NCI-H345 treated with DMSO at 0.1 percent for 48 hours (cell line): ENCODE measurements at regions not wholly inside any gene's neighbourhood (a gene's known extent, or its start where the extent isn't known, plus 50 kb on each side); places are given as distances from the start of the nearest gene placed in this dataset.
"Not testable (repeated sequence)": the region's sequence is repeated elsewhere in the genome, so short reads cannot be mapped to it uniquely, and the experiment has no call there.

Source experiments
- DNase-seq: peaks from one replicate; lab custom pipeline; 2025; ENCODE audit not compliant: unreplicated experiment; lab: John Stamatoyannopoulos, UW

DNA sequence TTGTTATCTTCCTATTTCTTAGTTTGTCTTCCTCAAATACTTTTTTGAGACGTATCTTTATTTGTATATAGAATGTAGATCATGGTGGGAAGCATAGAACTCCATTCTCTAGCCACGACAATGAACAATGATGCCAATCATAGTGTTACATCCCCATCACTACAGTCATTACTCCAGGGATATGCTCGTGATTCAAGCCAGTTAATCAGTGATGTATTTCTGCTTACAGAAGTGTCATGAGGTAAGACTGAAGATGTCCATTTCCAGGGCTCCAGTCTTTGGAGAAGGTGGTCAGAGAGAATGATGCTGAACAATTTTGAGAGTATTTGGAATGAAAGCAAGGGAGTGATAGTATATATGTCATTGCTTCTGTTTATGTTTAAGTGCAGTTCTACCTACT is 777.2 kb upstream of the TMEFF2 start:
- no peak for DNase-seq

DNA sequence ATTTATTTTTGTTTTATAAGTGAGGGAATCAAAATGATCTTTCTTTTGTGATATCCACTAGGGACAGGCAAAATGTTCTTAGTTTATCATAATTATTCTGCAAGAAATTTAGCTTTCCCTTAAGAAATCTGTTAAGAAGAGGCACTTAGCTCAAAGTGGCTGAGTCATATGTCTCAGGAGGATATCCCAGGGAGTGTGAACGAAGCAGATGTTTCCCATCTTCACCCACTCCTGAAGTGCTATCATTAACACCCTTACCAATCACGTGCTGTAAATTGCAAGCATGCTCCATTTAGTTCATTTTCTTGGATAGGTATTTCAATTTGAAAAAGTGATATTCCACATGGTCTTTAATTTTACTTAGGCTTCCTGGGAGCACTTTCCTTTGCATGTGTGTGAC is 774.3 kb upstream of the TMEFF2 start:
- DNase-seq: no peak

DNA sequence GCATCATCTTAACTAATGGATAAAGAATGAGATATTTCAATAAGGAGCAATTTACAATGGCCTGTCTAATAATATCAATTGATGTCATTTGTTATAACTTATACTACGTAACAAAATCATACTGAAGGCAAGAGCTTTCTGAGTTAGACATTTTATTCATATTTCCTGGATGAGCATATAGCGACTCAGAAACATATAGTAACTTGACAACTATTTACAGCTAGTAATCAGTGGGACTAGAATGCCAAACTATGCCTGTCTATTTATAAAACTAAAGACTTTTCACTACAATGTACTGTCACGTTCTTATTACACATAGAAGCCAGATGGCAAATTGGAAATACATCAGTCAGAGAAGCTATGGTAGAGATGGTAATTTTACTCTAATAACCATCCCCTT is 766.2 kb upstream of the TMEFF2 start:
- no peak for DNase-seq

DNA sequence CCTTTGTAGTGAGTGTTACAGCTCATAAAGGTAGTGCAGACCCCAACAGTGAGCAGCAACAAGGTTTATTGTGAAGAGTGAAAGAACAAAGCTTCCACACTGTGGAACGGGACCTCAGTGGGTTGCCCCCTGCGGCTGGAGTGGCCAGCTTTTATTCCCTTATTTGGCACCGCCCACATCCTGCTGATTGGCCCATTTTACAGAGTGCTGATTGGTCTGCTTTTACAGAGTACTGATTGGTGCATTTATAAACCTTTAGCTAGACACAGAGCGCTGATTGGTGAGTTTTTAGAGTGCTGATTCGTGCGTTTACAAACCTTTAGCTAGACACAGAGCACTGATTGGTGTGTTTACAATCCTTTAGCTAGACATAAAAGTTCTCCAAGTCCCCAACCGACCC is 763.9 kb upstream of the TMEFF2 start:
- not testable (repeated sequence) for DNase-seq

DNA sequence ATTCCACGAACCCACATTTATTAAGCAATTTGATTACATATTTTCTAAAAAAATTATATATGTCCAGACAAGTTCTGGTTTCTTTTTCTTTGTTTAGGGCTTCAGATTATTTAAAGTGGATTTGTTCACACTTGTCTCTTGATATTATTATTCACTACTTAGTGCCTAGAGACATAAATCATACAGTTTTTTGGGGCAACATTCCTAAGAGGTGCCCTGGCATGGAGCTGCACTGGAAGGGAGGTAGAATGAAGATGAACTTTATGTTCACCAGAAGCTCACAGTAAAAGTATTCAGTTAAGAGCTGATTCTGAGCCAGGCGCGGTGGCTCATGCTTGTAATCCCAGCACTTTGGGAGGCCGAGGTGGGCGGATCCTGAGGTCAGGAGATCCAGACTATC is 762.7 kb upstream of the TMEFF2 start:
- DNase-seq: no peak

DNA sequence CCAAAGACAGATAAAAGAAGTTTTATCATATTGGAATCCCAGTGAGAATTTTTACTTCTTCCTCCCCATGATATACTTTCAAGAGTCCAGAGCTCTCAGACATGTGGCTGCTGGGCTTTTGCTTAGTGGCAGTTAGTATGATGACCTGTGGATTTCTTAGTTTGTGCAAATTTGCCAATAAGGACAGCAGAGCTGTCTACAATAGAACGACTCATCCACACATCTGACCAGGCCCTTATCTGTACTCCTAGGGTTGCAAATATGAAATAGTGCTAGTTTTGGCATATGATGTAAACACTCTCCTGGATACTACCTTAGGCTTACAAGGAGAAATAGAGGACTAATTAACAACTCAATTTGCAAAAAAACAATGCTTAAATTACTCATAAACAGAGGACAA is 758.4 kb upstream of the TMEFF2 start:
- DNase-seq: no peak

DNA sequence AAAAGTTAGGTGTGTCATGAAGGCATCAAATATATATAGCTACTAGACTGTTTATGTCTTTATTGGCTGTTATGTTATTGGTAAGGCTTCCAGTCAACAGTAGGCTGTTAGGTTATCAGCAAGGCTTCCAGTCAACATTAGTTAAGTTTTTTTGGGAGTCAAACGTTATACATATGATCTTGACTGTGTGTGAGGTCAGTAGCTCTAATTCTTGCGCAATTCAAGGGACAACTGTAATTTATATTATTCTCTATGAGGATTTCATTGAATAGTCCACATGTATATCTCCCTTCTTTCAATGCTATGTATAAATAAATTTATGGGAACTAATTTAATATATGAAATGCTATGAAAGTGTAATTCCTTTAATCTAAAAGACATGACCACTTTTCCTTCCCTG is 757.5 kb upstream of the TMEFF2 start:
- no peak for DNase-seq

DNA sequence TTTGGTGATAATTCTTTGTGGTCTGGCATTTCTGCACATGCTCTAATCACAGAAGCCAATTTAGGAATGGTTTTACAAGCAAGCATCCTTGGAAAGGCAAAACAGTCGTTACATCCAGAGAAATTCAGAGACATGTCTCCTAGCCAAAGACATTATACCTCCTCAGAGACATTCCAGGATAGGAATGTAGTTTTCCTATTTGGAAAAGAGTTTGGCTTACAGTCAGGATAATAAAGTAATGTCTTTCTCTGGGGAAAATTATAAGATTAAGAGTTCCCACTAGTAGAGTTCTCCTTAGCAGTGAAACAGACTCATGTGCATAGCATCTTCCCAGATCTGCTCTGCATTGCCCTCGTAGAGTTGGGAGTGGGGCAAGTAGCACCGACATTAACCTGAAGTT is 753.6 kb upstream of the TMEFF2 start:
- DNase-seq: no peak

DNA sequence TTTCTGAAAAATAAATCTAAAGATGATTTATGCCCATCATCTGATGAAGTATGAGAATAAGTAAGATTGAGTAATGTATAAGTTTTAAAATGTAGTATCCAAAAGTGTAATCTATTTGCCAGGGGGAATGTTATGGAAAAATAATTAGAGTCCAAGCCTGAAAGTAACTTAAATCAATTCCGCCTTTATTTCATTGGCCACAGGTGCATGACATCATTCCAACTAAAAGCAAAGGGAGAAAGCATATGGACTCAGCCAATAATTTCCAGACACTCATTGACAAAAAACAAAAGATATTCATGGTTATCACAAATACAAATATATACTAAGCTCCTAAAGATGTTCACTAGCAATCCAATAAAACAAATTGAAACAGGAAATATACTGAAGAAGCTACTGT is 752.6 kb upstream of the TMEFF2 start:
- no peak for DNase-seq

DNA sequence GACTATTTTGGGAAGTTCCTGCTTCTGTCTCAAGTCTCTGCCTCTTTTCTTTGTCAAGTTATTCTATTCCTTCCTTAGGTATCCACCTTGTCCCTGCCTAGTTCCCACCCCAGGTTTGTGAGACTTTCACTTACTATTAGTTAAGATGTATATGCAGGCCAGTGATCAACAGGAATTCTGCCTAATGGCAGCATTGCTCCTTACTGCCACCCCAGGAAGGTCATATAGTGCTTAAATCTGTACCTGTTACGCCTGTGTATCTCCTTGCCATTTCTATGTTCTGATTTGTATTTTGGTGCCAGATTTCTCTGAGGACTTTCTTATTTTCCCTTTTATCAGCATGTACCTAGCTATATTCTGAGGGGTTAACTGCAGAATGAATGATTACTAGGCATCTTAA is 746.0 kb upstream of the TMEFF2 start:
- DNase-seq: no peak

DNA sequence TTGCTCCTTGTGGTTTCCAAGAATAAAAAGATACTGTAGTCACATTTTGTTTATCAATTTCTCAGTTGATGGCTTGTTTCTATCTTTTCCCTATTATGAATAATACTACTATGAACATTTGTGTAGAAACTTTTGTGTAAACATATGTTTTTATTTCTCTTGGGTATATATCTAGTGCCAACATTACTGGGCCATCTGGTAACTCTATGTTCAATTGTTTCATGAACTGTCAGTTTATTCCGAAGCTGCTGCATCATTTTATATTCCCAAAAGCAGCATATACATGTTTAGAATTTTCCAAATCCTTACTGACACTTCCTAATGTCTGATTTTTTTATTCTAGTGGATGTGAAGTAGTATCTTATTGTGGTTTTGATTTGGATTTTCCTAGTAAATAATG is 737.6 kb upstream of the TMEFF2 start:
- DNase-seq: no peak

DNA sequence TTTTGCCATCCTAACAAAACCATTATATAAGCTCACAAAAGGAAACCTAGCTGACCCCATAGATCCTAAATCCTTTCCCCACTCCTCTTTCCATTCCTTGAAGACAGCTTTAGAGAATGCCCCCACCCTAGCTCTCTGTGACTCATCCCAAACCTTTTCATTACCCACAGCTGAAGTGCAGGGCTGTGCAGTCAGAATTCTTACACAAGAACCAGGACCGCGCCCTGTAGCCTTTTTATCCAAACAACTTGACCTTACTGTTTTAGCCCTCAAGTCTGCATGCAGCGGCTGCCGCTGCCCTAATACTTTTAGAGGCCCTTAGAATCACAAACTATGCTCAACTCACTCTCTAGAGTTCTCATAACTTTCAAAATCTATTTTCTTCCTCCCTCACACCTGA is 726.9 kb upstream of the TMEFF2 start:
- DNase-seq: not testable (repeated sequence)

DNA sequence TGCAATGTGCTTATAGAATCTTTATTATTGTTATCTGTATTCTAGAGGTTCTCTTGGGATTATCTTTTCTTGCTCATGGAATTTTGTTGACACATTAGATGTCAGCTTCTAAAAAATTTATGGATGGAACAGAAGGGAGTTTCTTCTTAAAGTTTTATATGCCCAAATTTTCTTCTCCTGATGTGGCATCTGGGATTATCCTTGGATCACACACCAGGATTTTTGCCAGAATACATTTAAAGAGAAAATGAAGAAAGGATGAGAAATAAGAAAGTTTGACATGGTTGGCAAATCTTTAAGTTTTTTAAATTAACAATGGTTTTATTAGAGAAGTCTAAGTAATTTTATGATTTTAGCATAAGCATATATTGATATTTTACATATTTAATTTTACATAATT is 706.7 kb upstream of the TMEFF2 start:
- no peak for DNase-seq

DNA sequence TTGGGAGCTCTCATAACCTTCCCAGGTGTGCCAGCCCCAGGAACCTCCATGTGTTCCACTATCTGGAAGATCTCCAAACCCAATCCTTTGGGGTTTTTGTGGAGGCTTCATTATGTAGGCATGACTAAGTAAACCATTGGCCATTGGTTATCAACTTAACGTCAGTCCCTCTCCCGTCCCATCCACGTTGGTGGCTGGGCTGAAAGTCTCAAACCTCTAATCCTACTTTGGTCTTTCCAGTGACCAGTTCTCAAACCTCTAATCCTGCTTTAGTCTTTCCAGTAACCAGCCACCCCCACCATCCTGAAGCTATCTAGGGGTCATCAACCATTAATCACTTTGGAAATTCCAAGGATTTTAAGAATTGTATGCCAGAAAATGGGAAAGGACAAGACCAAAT is 704.7 kb upstream of the TMEFF2 start:
- DNase-seq: no peak

DNA sequence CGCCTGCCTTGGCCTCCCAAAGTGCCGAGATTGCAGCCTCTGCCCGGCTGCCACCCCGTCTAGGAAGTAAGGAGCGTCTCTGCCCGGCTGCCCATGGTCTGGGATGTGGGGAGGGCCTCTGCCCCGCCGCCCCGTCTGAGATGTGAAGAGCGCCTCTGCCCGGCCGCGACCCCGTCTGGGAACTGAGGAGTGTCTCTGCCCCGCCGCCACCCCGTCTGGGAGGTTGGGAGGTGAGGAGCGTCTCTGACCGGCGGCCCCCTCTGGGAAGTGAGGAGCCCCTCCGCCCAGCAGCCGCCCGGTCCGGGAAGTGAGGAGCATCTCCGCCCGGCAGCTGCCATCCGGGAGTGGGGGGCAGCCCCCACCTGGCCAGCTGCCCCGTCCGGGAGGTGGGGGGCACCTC is 699.2 kb upstream of the TMEFF2 start:
- not testable (repeated sequence) for DNase-seq

DNA sequence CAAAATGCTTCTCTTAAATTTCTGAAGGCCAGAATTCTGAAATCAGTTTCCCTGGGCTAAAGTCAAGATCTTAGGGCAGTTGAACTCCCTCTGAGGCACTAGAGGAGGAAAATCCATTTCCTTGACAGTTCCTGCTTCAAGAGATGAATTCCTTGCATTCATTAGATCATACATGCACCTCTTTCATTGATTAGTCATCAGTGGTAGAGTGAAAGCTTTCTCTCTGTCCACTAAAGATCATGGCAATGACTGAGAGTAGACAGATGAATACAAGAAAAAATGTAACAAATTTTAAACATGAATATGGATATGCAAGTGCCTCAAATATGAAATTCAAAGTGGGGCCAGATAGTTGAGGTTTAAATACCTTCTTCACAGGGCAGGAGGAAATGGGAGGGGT is 693.4 kb upstream of the TMEFF2 start:
- DNase-seq: no peak

DNA sequence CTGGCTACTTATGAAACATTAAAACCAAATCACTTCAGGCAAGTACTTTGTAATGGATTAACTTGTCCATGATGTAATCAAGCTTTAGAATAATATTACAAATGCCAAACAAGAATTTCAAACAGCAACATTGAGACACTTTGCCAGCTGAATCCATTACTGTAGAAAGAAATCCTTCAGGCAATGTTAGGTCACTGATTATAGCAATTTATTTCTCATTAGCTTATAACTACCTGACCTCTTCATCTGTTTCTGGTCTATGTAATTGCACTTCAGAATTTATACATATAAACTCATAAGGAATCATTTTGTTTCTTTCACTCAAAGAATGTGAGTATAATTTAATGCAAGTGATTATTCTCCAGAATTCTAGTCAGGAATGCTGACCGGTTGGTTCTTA is 692.6 kb upstream of the TMEFF2 start:
- DNase-seq: no peak

DNA sequence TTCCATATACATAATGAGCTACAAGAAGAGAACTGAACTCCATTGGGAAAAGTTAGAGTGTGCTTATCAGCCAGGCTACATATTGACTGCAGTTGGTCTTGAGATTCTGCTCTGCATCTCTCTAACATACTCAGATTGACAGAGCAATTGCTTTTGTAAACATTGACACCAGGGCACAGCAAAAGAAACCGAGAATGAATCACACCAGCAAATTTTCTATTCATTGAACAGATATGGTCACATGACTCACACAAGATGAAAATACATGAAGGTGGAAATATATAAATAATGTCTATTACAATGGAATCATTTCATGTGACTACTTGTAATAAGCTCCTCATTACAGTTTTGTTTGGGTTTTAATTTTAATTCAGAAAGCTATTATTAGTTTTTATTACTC is 691.9 kb upstream of the TMEFF2 start:
- DNase-seq: no peak

DNA sequence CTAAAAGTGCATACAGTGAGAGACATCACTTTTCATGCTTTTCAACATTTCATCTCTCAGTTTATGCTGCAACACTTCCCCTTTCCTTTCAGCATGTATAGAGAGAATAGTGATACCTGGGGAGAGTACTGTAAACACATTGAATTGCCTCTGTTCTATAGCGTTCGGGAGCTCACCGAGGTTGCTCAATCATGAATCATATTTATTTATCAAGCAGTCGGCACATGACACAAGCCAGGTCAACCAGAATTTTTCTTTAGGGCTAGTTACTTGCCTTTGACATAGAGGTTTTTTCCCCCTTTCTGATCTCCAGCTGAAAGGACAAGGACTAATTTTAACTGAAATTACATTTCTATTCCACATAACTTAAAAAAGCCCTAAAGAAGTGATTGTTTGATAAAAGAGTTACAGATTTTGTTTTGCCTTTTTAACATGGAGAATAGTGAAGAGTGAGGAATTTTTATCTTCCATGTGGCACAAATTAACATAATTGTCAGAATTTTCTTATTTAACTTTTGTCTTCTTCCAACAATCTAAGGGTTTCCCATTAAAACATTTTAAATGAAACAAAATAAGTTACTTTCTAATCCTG is 690.9 kb upstream of the TMEFF2 start:
- DNase-seq: peak; percentile 60

DNA sequence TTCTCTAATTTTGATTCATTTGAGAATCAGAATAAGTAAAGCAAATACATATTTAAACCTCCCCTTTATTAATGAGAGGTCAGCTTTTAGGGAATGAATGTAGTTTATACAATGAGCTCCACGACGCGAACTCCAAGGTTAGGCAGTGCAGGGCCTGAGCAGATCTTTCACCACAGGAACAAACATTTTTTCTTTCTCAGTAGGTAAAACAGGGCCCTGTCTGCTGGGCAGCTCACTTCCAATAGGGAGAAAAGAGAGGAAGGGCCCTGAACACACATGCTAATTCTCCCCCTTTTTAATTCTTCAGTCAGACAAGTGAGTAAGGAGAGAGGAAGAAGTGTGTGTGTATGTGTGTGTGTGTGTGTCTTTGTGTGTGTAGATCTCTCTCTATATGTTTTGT is 682.4 kb upstream of the TMEFF2 start:
- no peak for DNase-seq

DNA sequence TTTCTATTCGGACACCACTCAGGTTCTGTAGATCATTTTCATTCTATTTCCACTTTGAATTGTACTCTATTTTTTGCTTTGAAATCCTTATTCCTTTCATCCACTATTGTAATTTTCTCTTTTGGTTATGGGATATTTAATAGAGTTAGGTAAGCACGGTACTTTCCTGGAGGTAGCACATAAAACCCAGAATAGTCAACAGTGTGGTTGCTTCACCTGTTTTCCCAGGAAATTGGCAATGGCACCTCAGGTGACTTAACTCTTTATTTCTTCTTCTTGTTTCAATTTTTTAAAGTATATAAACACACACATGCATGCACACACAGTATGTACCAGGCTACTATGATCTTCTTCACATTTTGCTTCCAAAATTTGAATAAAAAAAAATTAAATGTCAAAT is 682.0 kb upstream of the TMEFF2 start:
- no peak for DNase-seq

DNA sequence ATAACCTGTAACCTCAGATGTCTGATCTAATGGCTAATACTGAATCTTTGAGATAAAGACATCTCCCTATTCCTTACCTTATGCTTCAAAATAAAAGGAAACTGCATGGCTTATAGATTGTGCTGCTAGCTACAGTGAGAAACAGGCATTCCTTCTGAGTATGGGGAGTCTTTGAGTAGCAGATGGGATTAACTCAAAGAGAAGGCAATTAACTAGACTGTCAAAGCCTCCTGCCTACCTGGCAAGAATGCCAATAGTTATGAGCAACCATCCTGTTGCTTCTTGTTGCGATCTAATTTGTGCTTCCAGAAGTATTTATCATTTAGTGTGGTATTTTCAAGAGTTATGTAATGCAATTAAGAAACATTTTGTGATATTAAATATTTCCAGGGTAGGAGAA is 660.0 kb upstream of the TMEFF2 start:
- DNase-seq: no peak

DNA sequence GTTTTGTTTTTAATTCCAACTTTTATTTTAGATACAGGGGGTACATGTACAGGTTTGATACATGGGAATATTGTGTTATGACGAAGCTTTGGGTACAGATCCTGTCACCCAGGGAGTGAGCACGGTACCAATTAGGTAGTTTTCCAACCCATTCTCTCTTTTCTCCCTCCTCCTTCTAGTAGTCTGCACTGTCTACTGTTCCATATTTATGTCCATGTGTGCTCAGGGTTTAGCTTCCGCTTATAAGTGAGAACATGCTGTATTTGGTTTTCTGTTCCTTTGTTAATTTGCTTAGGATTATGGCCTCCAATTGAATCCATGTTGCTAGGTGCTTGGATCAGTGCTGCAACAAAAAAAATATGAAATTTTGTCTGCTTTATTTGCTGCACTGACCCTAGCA is 659.3 kb upstream of the TMEFF2 start:
- no peak for DNase-seq

DNA sequence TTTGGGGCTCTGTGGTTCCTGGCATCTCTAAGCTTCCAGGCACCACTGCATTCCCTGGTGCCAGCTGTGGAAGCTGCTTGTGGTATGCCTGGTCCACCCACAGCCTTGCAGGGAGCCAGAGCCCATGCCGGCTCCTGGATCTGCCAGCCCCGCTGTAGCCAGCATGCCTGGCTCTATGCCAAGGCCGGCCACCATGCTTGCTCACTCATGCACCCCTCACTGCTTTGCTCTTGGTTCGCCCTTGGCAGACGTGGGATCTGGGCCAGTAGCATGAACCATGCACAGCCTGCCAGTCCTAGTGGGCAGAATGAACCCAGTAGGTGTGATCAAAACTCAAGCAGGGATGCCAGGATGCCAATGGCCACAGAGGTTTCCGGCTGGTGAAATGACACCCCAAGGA is 634.2 kb upstream of the TMEFF2 start:
- no peak for DNase-seq
